ENCODE measurements at regions not wholly inside any gene's neighbourhood (a gene's known extent, or its start where the extent isn't known, plus 50 kb on each side); places are given as distances from the start of the nearest gene placed in this dataset.

DNA sequence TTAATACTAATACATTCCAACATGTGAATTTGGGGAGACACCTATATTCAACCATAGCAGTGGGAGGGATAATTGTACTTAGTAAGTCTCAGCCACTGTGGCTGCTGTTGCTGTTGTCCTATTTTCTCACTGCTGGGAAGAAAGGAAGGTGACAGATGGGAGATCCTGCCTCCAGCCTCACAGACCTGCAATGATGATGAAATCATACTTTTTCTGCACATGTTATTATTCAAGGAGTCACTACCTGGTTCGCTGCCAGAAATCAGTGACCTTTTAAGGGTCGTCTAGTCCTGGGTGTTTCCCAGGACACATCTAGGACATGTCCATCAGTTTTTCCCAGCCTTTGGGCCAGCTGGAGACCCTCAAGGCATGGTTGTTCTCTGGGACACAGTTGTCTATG lies 106.2 kb upstream of the RPH3A start:
- TF ChIP-seq POLR2A (IDR thresholded peaks at IDR 0.05), result no peak
- TF ChIP-seq, protein P1, sequence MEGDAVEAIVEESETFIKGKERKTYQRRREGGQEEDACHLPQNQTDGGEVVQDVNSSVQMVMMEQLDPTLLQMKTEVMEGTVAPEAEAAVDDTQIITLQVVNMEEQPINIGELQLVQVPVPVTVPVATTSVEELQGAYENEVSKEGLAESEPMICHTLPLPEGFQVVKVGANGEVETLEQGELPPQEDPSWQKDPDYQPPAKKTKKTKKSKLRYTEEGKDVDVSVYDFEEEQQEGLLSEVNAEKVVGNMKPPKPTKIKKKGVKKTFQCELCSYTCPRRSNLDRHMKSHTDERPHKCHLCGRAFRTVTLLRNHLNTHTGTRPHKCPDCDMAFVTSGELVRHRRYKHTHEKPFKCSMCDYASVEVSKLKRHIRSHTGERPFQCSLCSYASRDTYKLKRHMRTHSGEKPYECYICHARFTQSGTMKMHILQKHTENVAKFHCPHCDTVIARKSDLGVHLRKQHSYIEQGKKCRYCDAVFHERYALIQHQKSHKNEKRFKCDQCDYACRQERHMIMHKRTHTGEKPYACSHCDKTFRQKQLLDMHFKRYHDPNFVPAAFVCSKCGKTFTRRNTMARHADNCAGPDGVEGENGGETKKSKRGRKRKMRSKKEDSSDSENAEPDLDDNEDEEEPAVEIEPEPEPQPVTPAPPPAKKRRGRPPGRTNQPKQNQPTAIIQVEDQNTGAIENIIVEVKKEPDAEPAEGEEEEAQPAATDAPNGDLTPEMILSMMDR (IDR thresholded peaks at IDR 0.05 in 8 of 11, conservative IDR thresholded peaks at IDR 0.05 in 3 of 11), result no peak
